A549 (cell line): ENCODE measurements at regions not wholly inside any gene's neighbourhood (a gene's known extent, or its start where the extent isn't known, plus 50 kb on each side); places are given as distances from the start of the nearest gene placed in this dataset.

Source experiments
- ATAC-seq, 2 experiments: fragments of 200-7000 bp in 1 of 2; fragments of >200 bp in 1 of 2; cut with Nextera tagmentation in 1 of 2; cut with Tn5 transposase in 1 of 2; 3 replicates each; pipeline versions ENCODE4 v1.8.0 to v1.9.1; 2018 to 2020; ENCODE audit warnings: mild to moderate bottlenecking in 1 of 2, moderate library complexity in 1 of 2
- CTCF ChIA-PET: fragments of 300-600 bp; sonication (Branson Sonifier 250); formaldehyde crosslinking; extraction: SDS; loops from one replicate; lab custom pipeline; 2021; ENCODE audit warnings: antibody characterized with exemption, inconsistent platforms; lab: Yijun Ruan, JAX
- POLR2A ChIA-PET: fragments of 350-600 bp; formaldehyde crosslinking; extraction: SDS; loops from one replicate; lab custom pipeline; 2021; ENCODE audit warnings: antibody characterized with exemption, inconsistent platforms; lab: Yijun Ruan, JAX
- DNase-seq, 2 experiments: peaks; one replicate each; pipeline versions ENCODE4 v3.0.0 to v3.0.0-alpha.2; 2011 to 2016; ENCODE audit warnings: low read depth in 1 of 2, low spot score in 1 of 2
- FAIRE-seq: peaks from 2 replicates; lab custom pipeline; 2011; peaks lifted over from hg19 to GRCh38; lab: Jason Lieb, UNC
- H3K27ac ChIP-seq, 2 experiments: fragments of >200 bp; sonication (Bioruptor Twin); formaldehyde crosslinking; 3 replicates each; pipeline ENCODE4 v1.5.1; 2016 to 2017
- H3K4me1 ChIP-seq: fragments of >200 bp; sonication (Bioruptor Twin); formaldehyde crosslinking; 3 replicates; pipeline ENCODE4 v1.6.1; 2016
- H3K4me2 ChIP-seq: fragments of >200 bp; sonication (Bioruptor Twin); formaldehyde crosslinking; 3 replicates; pipeline ENCODE4 v1.6.1; 2016
- H3K4me3 ChIP-seq: fragments of >200 bp; sonication (Bioruptor Twin); formaldehyde crosslinking; 3 replicates; pipeline ENCODE4 v1.5.1; 2016
- H3K9me3 ChIP-seq: fragments of >200 bp; sonication (Bioruptor Twin); formaldehyde crosslinking; 3 replicates; pipeline ENCODE4 v1.6.1; 2016
- BCL3 ChIP-seq: fragments of >200 bp; sonication (Bioruptor Twin); formaldehyde crosslinking; IDR thresholded peaks from 3 replicates; pipeline ENCODE4 v1.6.1; 2016
- CBX2 ChIP-seq: fragments of 200-600 bp; sonication (generic); IDR thresholded peaks from 2 replicates; pipeline ENCODE4 v1.6.1; 2016; ENCODE audit warnings: low read depth, mild to moderate bottlenecking, borderline replicate concordance
- CBX8 ChIP-seq: fragments of 200-600 bp; sonication (generic); IDR thresholded peaks from 2 replicates; pipeline ENCODE4 v1.6.1; 2016
- CEBPB ChIP-seq, 2 experiments: fragments of >200 bp in 1 of 2; sonication (Bioruptor Twin) in 1 of 2; formaldehyde crosslinking in 1 of 2; IDR thresholded peaks; 2 replicates each; pipeline ENCODE4 v1.6.1; 2012 to 2016
- CHD2 ChIP-seq: fragments of 150-350 bp; IDR thresholded peaks from 2 replicates; pipeline ENCODE4 v1.6.1; 2014; ENCODE audit warnings: low read length; ENCODE audit not compliant: partially characterized antibody
- CHD4 ChIP-seq: fragments of 200-600 bp; sonication (generic); IDR thresholded peaks from 2 replicates; pipeline ENCODE4 v1.6.1; 2016; ENCODE audit warnings: antibody characterized with exemption, mild to moderate bottlenecking, borderline replicate concordance
- E2F6 ChIP-seq: IDR thresholded peaks from 2 replicates; pipeline ENCODE4 v1.6.1; 2012; ENCODE audit warnings: low read depth, borderline replicate concordance
- EHF ChIP-seq: fragments of 250-450 bp; sonication (Bioruptor Pico); IDR thresholded peaks from 2 replicates; pipeline ENCODE4 v1.5.0; 2020; ENCODE audit warnings: mild to moderate bottlenecking
- EHMT2 ChIP-seq: fragments of 200-600 bp; sonication (generic); IDR thresholded peaks from 2 replicates; pipeline ENCODE4 v1.6.1; 2016; ENCODE audit warnings: antibody characterized with exemption, low read depth, mild to moderate bottlenecking, moderate library complexity
- ELK1 ChIP-seq: fragments of 150-350 bp; IDR thresholded peaks from 2 replicates; pipeline ENCODE4 v1.6.1; 2014; ENCODE audit warnings: low read depth, mild to moderate bottlenecking, low read length
- FOSB ChIP-seq: fragments of 250-450 bp; sonication (Bioruptor Pico); IDR thresholded peaks from 2 replicates; pipeline ENCODE4 v1.5.0; 2020; ENCODE audit warnings: mild to moderate bottlenecking, moderate library complexity
- FOXS1 ChIP-seq: fragments of 250-450 bp; sonication (Bioruptor Pico); IDR thresholded peaks from 2 replicates; pipeline ENCODE4 v1.5.0; 2020; ENCODE audit warnings: mild to moderate bottlenecking, moderate library complexity
- HDAC2 ChIP-seq: fragments of 200-600 bp; sonication (generic); IDR thresholded peaks from 2 replicates; pipeline ENCODE4 v1.6.1; 2016
- HOXB13 ChIP-seq: fragments of 250-450 bp; sonication (Bioruptor Pico); IDR thresholded peaks from 2 replicates; pipeline ENCODE4 v1.5.0; 2020; ENCODE audit warnings: low read depth, mild to moderate bottlenecking, moderate library complexity
- HOXB5 ChIP-seq: fragments of 250-450 bp; sonication (Bioruptor Pico); IDR thresholded peaks from 2 replicates; pipeline ENCODE4 v1.5.0; 2020; ENCODE audit warnings: mild to moderate bottlenecking, moderate library complexity
- JUN ChIP-seq, 2 experiments: fragments of >200 bp; sonication (Bioruptor Twin); formaldehyde crosslinking; IDR thresholded peaks; 2 replicates in 1 of 2; 3 replicates in 1 of 2; pipeline ENCODE4 v1.6.1; 2016 to 2017
- KDM5A ChIP-seq: fragments of 200-600 bp; sonication (generic); IDR thresholded peaks from 2 replicates; pipeline ENCODE4 v1.6.1; 2016; ENCODE audit warnings: antibody characterized with exemption, mild to moderate bottlenecking
- NFE2L2 ChIP-seq: fragments of 150-350 bp; conservative IDR thresholded peaks from 2 replicates; pipeline ENCODE4 v1.6.1; 2014; ENCODE audit warnings: low read length
- NPAS2 ChIP-seq: fragments of 250-450 bp; sonication (Bioruptor Pico); IDR thresholded peaks from 2 replicates; pipeline ENCODE4 v1.8.0; 2022; ENCODE audit warnings: mild to moderate bottlenecking, moderate library complexity, borderline replicate concordance
- POLR2A ChIP-seq: IDR thresholded peaks from 2 replicates; pipeline ENCODE4 v1.6.1; 2012; ENCODE audit warnings: mild to moderate bottlenecking, low read length
- POLR2AphosphoS2 ChIP-seq: conservative IDR thresholded peaks from 2 replicates; pipeline ENCODE4 v1.6.1; 2012; ENCODE audit warnings: low read length, improper control_type of control experiment, inconsistent platforms
- RAD21 ChIP-seq, 2 experiments: fragments of >200 bp in 1 of 2; sonication (Bioruptor Twin) in 1 of 2; formaldehyde crosslinking in 1 of 2; IDR thresholded peaks in 1 of 2; conservative IDR thresholded peaks in 1 of 2; 2 replicates in 1 of 2; 3 replicates in 1 of 2; pipeline ENCODE4 v1.6.1; 2012 to 2018; ENCODE audit warnings: inconsistent platforms in 1 of 2
- RARB ChIP-seq: fragments of 250-450 bp; sonication (Bioruptor Pico); IDR thresholded peaks from 2 replicates; pipeline ENCODE4 v1.8.0; 2021; ENCODE audit warnings: mild to moderate bottlenecking, moderate library complexity
- RCOR1 ChIP-seq: fragments of 150-350 bp; IDR thresholded peaks from 2 replicates; pipeline ENCODE4 v1.6.1; 2014; ENCODE audit warnings: antibody characterized with exemption, low read length, low read depth
- RNF2 ChIP-seq: fragments of 200-600 bp; sonication (generic); IDR thresholded peaks from 2 replicates; pipeline ENCODE4 v1.6.1; 2016; ENCODE audit warnings: low read depth, mild to moderate bottlenecking, antibody characterized with exemption, moderate library complexity, borderline replicate concordance
- SREBF2 ChIP-seq: fragments of 450-650 bp; IDR thresholded peaks from 2 replicates; pipeline ENCODE4 v1.6.1; 2014; ENCODE audit warnings: mild to moderate bottlenecking, moderate library complexity
- TFCP2L1 ChIP-seq: fragments of 250-450 bp; sonication (Bioruptor Pico); IDR thresholded peaks from 2 replicates; pipeline ENCODE4 v1.5.0; 2021; ENCODE audit warnings: mild to moderate bottlenecking
- TP53 ChIP-seq: fragments of 250-450 bp; sonication (Bioruptor Pico); IDR thresholded peaks from 2 replicates; pipeline ENCODE4 v1.5.0; 2021; ENCODE audit warnings: mild to moderate bottlenecking, moderate library complexity
- ZC3H11A ChIP-seq: fragments of 450-650 bp; IDR thresholded peaks from 2 replicates; pipeline ENCODE4 v1.6.1; 2014; ENCODE audit warnings: antibody characterized with exemption, mild to moderate bottlenecking
- ZNF302 ChIP-seq: fragments of 250-450 bp; sonication (Bioruptor Pico); IDR thresholded peaks from 2 replicates; pipeline ENCODE4 v1.9.0; 2021; ENCODE audit warnings: inconsistent platforms, mild to moderate bottlenecking, moderate library complexity
- WGBS: methylation state at CpG from one replicate; pipeline ENCODE4 v1.1.6; 2017; ENCODE audit errors: missing lambda C conversion rate; 5-methylcytosine and 5-hydroxymethylcytosine counted together

- FAIRE-seq: no peak
- H3K4me2 ChIP-seq: no peak overlapping the region
- H3K4me3 ChIP-seq: no peak overlapping the region
- CTCF ChIA-PET: interaction anchor here (0.9 kb wide), 1 partner anchor 11 kb away, joined by 4 read pairs; no protein-coding TSS in a partner anchor
- ATAC-seq: no peak
- H3K9me3 ChIP-seq: no peaks in the 10 kb centered on the region
- POLR2A ChIA-PET: no interaction called here
- no peak for DNase-seq
- whole genome bisulfite sequencing: 55% methylated on average over 6 of the region's 6 CpGs
- TF ChIP-seq CHD4: no peak
- TF ChIP-seq TFCP2L1: no peak
- TF ChIP-seq ELK1: no peak
- TF ChIP-seq POLR2AphosphoS2: no peak
- TF ChIP-seq HOXB13 (CRISPR knock-in tag): no peak
- TF ChIP-seq EHMT2: no peak
- no peaks in the 10 kb centered on the region for H3K4me1 ChIP-seq
- no peak overlapping the region for H3K27ac ChIP-seq
Observed at GRCh38 chr2:47661310-47661709, 90.5 kb upstream of the KCNK12 start.

GRCh38 chr2:47660168-47660567 is 89.4 kb upstream of the KCNK12 start:
- Histone ChIP-seq H3K4me3 (no peak overlapping the region), H3K4me2 (no peak overlapping the region), H3K4me1 (no peaks in the 10 kb centered on the region), H3K9me3 (no peaks in the 10 kb centered on the region), H3K27ac (no peak overlapping the region)
- no peak for FAIRE-seq
- no peak for TF ChIP-seq KDM5A
- TF ChIP-seq SREBF2: no peak
- TF ChIP-seq CBX8: no peak
- TF ChIP-seq HDAC2: no peak
- no peak for TF ChIP-seq CHD2
- TF ChIP-seq CEBPB (IDR thresholded peaks at IDR 0.05): no peak
- no peak for TF ChIP-seq HOXB5
- TF ChIP-seq FOXS1 (CRISPR knock-in tag): no peak
- no peak for TF ChIP-seq FOSB (CRISPR knock-in tag)
- no peak for TF ChIP-seq ZNF302 (CRISPR knock-in tag)
- no peak for TF ChIP-seq NPAS2 (CRISPR knock-in tag)
- TF ChIP-seq TFCP2L1: no peak
- TF ChIP-seq POLR2A: no peak
- no peak for TF ChIP-seq RARB (CRISPR knock-in tag)
- TF ChIP-seq TP53 (CRISPR knock-in tag): no peak
- TF ChIP-seq, all 56 proteins: peak for 0
- ATAC-seq (no peak), DNase-seq (no peak)
- CTCF ChIA-PET: no interaction called here
- WGBS: 66% methylated on average over 3 of the region's 3 CpGs
- POLR2A ChIA-PET: no interaction called here

- FAIRE-seq (no peak), DNase-seq (no peak)
- H3K4me3 ChIP-seq: no peak overlapping the region
- POLR2A ChIA-PET: no interaction called here
- no peak overlapping the region for H3K27ac ChIP-seq
- no peak for TF ChIP-seq ZNF302 (CRISPR knock-in tag)
- TF ChIP-seq, all 56 proteins: peak for 0
- H3K4me1 ChIP-seq: no peaks in the 10 kb centered on the region
- 49% methylated on average over 8 of the region's 9 CpGs for WGBS
- CTCF ChIA-PET: interaction anchor here (1.2 to 1.4 kb wide), 2 partner anchors 10 to 22 kb away, joined by 3 to 6 read pairs; no protein-coding TSS in a partner anchor
- H3K9me3 ChIP-seq: no peaks in the 10 kb centered on the region
- H3K4me2 ChIP-seq: no peak overlapping the region
- no peak for ATAC-seq
Observed at GRCh38 chr2:47658646-47659320, 88.0 kb upstream of the KCNK12 start.

GRCh38 chr2:47657886-47658489 is 87.2 kb upstream of the KCNK12 start:
- no peaks in the 10 kb centered on the region for H3K4me1 ChIP-seq
- no peak for FAIRE-seq
- 40% methylated on average over 7 of the region's 7 CpGs for WGBS
- CTCF ChIA-PET: interaction anchor here (1.2 to 1.4 kb wide), 2 partner anchors 11 to 23 kb away, joined by 3 to 6 read pairs; no protein-coding TSS in a partner anchor
- TF ChIP-seq NFE2L2: no peak
- no peak for TF ChIP-seq CHD2
- TF ChIP-seq BCL3: no peak
- no peak for TF ChIP-seq RCOR1
- no peak for TF ChIP-seq FOXS1 (CRISPR knock-in tag)
- no peak for TF ChIP-seq ZC3H11A
- no peak for TF ChIP-seq CBX2
- no peak for TF ChIP-seq KDM5A
- no peak for TF ChIP-seq JUN (IDR thresholded peaks at IDR 0.05)
- TF ChIP-seq E2F6: no peak
- TF ChIP-seq RNF2: no peak
- no peak for TF ChIP-seq EHF
- TF ChIP-seq RAD21 (conservative IDR thresholded peaks at IDR 0.05 in 1 of 2, IDR thresholded peaks at IDR 0.05 in 1 of 2): no peak
- TF ChIP-seq CHD4: no peak
- POLR2A ChIA-PET: no interaction called here
- H3K4me2 ChIP-seq: no peak overlapping the region
- no peak overlapping the region for H3K27ac ChIP-seq
- no peak for ATAC-seq
- H3K4me3 ChIP-seq: no peak overlapping the region
- no peak for DNase-seq
- H3K9me3 ChIP-seq: no peaks in the 10 kb centered on the region
